Thyroid gland (tissue), 4 donors: ENCODE measurements at regions not wholly inside any gene's neighbourhood (a gene's known extent, or its start where the extent isn't known, plus 50 kb on each side); places are given as distances from the start of the nearest gene placed in this dataset.

Experiments used
- DNase-seq, 2 donors: peaks; one replicate each; pipeline ENCODE4 v3.0.0-alpha.2; 2019
- H3K27ac ChIP-seq, 3 donors: fragments of 200-600 bp; sonication (generic); 1 replicate in 2 of 3; 2 replicates in 1 of 3; pipeline ENCODE4 v1.5.1; 2016 to 2019; ENCODE audit warnings: mild to moderate bottlenecking in 1 of 3, moderate library complexity in 1 of 3
- H3K27me3 ChIP-seq: fragments of 200-600 bp; sonication (generic); one replicate; pipeline ENCODE4 v1.5.1; 2019
- H3K36me3 ChIP-seq, 2 donors: fragments of 200-600 bp; sonication (generic); one replicate each; pipeline ENCODE4 v1.5.1; 2016 to 2019
- H3K4me1 ChIP-seq, 2 donors: fragments of 200-600 bp; sonication (generic); one replicate each; pipeline ENCODE4 v1.5.1; 2017 to 2019
- H3K4me3 ChIP-seq, 3 donors: fragments of 200-600 bp; sonication (generic); replicated peaks in 1 of 3; 1 replicate in 2 of 3; 2 replicates in 1 of 3; pipeline ENCODE4 v1.5.1; 2016; ENCODE audit warnings: mild to moderate bottlenecking in 1 of 3
- H3K9me3 ChIP-seq: fragments of 200-600 bp; sonication (generic); one replicate; pipeline ENCODE4 v1.5.1; 2017
- POLR2A ChIP-seq, 2 donors: fragments of 450-650 bp; IDR thresholded peaks; one replicate each; pipeline ENCODE4 v1.6.1; 2017; ENCODE audit warnings: antibody characterized with exemption in 2 of 2, mild to moderate bottlenecking in 2 of 2, moderate library complexity in 1 of 2
- WGBS, 2 donors: methylation state at CpG; one replicate each; pipeline ENCODE4 v1.1.5; 2017; 5-methylcytosine and 5-hydroxymethylcytosine counted together
- intact Hi-C: fragments of 100-400 bp; cut with DNase I; formaldehyde crosslinking; loops from one replicate; pipeline ENCODE4 v1.15.1; 2023
- TF ChIP-seq, protein P1 (sequence below), 6 experiments: fragments of 200-600 bp in 3 of 6; fragments of 450-650 bp in 3 of 6; sonication (generic) in 3 of 6; IDR thresholded peaks; one replicate each; pipeline ENCODE4 v1.5.1; 2016 to 2019; ENCODE audit warnings: antibody characterized with exemption in 6 of 6, mild to moderate bottlenecking in 2 of 6, inconsistent platforms in 1 of 6, moderate library complexity in 1 of 6

DNA sequence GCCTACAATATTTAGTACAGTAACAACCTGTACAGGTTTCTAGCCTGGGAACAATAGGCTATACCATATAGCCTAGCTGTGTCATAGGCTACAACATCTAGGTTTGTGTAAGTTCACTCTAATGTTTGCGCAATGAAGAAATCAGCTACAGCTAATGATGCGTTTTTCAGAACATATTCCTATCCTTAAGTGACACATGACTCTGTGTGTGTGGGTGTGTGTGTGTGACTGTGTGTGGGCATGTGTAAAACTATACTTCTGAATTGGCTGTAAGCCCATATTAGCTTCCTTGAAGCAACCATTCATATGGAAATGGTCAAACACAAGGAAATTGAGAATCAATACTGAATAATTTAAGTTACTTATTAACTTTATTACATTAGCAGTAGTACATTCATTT is 120.8 kb upstream of the SULT1C3 start:
- Histone ChIP-seq H3K36me3 (no peaks in the 10 kb centered on the region), H3K27me3 (no peaks in the 10 kb centered on the region), H3K9me3 (no peaks in the 10 kb centered on the region), H3K4me3 (no peak overlapping the region), H3K27ac (no peak overlapping the region), H3K4me1 (no peaks in the 10 kb centered on the region)
- intact Hi-C loops = no loop called here
- 72 to 97% methylated on average over 2 of the region's 2 CpGs for WGBS, 2 donors
- TF ChIP-seq, protein P1, sequence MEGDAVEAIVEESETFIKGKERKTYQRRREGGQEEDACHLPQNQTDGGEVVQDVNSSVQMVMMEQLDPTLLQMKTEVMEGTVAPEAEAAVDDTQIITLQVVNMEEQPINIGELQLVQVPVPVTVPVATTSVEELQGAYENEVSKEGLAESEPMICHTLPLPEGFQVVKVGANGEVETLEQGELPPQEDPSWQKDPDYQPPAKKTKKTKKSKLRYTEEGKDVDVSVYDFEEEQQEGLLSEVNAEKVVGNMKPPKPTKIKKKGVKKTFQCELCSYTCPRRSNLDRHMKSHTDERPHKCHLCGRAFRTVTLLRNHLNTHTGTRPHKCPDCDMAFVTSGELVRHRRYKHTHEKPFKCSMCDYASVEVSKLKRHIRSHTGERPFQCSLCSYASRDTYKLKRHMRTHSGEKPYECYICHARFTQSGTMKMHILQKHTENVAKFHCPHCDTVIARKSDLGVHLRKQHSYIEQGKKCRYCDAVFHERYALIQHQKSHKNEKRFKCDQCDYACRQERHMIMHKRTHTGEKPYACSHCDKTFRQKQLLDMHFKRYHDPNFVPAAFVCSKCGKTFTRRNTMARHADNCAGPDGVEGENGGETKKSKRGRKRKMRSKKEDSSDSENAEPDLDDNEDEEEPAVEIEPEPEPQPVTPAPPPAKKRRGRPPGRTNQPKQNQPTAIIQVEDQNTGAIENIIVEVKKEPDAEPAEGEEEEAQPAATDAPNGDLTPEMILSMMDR (IDR thresholded peaks at IDR 0.05) = no peak
- no peak for TF ChIP-seq POLR2A (IDR thresholded peaks at IDR 0.05)
- DNase-seq = no peak

DNA sequence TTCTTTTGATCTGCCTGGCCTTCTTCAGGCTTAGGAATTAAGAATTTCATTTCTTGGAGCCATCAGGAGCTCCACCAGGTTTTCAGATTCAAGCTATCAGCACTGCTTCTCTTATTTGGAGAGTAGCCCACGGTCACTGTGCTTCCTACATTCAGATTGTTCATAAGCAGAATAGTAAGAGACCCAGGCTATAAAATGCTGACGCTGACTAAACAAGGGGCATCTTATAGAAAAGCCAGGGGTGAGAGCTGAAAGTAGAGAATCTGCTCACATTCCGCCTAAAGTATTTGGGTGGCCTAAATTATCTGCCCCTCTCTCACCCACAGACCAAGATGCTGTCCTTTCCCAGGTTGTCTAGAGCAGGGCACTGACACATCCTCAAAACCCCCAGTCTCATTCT is 120.3 kb upstream of the SULT1C3 start:
- TF ChIP-seq, protein P1 (IDR thresholded peaks at IDR 0.05) = no peak
- no peak for TF ChIP-seq POLR2A (IDR thresholded peaks at IDR 0.05)
- no peak for DNase-seq
- H3K9me3 ChIP-seq = no peaks in the 10 kb centered on the region
- H3K27ac ChIP-seq = no peak overlapping the region
- H3K36me3 ChIP-seq = no peaks in the 10 kb centered on the region
- no peaks in the 10 kb centered on the region for H3K4me1 ChIP-seq
- no peaks in the 10 kb centered on the region for H3K27me3 ChIP-seq
- 88 to 92% methylated on average over 3 of the region's 3 CpGs for WGBS, 2 donors
- H3K4me3 ChIP-seq = no peak overlapping the region
- intact Hi-C loops = no loop called here

DNA sequence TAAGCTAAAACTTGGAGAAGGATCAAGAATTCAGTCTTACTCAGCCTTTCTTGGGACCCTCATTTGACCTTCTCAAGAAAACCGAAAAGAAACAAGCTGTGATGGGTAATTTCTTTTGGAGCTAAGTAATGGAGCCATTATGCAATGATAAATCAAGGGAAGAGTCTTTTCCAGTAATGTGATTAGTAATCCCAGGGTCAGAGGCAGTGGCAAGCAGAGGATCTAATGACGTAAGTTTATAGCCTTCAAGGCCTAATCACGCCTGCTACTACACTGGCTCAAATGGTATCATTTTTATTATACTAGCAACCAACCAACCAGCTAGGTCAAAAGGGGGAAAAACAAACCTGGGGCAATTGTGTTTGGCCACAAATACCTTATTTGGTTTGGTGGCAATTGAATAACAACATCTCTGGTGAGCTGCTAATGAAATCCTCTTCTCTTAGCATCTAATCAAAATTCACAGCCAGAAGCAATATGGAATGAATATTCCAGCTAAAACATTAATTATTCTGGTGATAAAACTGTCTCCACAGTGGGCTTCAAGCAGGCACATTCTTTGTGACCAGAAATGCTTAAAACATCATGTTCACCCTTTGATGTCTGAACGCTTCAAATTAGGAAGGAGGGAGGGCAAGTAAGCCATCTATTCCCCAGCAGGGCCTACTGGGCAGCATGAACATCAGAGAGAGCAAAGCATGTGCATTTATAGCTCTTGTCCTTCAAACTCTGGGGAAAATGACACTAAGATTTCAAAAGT is 114.9 kb upstream of the SULT1C3 start:
- TF ChIP-seq, protein P1 (IDR thresholded peaks at IDR 0.05) = no peak
- TF ChIP-seq POLR2A (IDR thresholded peaks at IDR 0.05) = no peak
- 75 to 85% methylated on average over 4 of the region's 4 CpGs for WGBS, 2 donors
- no peaks in the 10 kb centered on the region for H3K27me3 ChIP-seq
- no peak overlapping the region for H3K4me3 ChIP-seq
- intact Hi-C loops = no loop called here
- H3K27ac ChIP-seq = no peak overlapping the region
- no peak for DNase-seq
- H3K4me1 ChIP-seq = no peaks in the 10 kb centered on the region
- H3K36me3 ChIP-seq = no peaks in the 10 kb centered on the region
- H3K9me3 ChIP-seq = no peaks in the 10 kb centered on the region

DNA sequence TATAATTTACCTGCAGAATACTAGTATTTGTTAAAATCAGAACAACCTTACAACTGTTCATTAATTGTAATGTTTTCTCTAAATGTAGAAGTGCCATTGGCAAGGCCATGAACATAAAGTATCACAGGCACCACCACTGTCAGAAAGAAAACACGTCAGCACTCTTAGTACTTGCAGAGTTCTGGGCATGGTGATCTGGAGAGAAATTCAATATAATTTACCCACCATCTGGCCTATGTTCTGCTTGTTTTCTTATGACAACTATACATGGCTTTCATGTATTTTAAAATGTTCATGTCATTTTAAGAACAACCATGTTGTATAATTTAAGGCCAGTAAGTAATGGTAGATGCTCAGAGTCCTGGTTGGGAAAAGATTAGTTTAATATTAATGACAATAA is 114.2 kb upstream of the SULT1C3 start:
- H3K27me3 ChIP-seq = no peaks in the 10 kb centered on the region
- no peak overlapping the region for H3K27ac ChIP-seq
- DNase-seq = no peak
- 82 to 88% methylated on average over 1 of the region's 1 CpG for WGBS, 2 donors
- no peaks in the 10 kb centered on the region for H3K4me1 ChIP-seq
- intact Hi-C loops = no loop called here
- no peaks in the 10 kb centered on the region for H3K36me3 ChIP-seq
- no peaks in the 10 kb centered on the region for H3K9me3 ChIP-seq
- H3K4me3 ChIP-seq = no peak overlapping the region
- TF ChIP-seq, protein P1 (IDR thresholded peaks at IDR 0.05) = no peak
- no peak for TF ChIP-seq POLR2A (IDR thresholded peaks at IDR 0.05)

DNA sequence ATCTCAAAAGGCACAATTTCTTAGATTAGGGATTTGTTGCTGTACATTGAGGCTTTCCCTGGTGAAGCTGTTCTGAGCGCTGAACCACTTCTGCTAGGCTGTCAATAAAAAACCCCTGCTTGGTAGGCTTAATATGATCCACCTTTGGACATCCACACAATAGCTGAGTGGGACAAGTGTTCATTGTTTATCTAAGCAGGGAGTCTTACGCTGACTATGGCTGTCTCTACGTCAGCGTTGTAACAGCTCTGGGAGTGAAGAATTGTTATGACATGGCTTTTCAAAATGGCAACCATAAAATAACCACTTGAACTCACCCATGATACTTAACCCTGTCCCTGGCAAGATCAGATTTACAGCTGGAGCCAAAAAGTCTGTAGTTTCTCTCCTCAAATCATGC is 111.5 kb upstream of the SULT1C3 start:
- 42 to 45% methylated on average over 4 of the region's 4 CpGs for WGBS, 2 donors
- no peak for DNase-seq
- intact Hi-C loops = no loop called here
- H3K27ac ChIP-seq = no peak overlapping the region
- H3K4me1 ChIP-seq = no peaks in the 10 kb centered on the region
- H3K9me3 ChIP-seq = no peaks in the 10 kb centered on the region
- no peak overlapping the region for H3K4me3 ChIP-seq
- no peaks in the 10 kb centered on the region for H3K27me3 ChIP-seq
- no peaks in the 10 kb centered on the region for H3K36me3 ChIP-seq
- TF ChIP-seq POLR2A (IDR thresholded peaks at IDR 0.05) = no peak
- TF ChIP-seq, protein P1 (IDR thresholded peaks at IDR 0.05) = no peak
